IPS-11a (cell line): ENCODE measurements at regions not wholly inside any gene's neighbourhood (a gene's known extent, or its start where the extent isn't known, plus 50 kb on each side); places are given as distances from the start of the nearest gene placed in this dataset.

Experiments used
- H3K4me3 ChIP-seq: one replicate; pipeline ENCODE4 v1.5.1; 2013; ENCODE audit warnings: low read depth, low read length, control low read depth

GRCh38 chr6:170100046-170100445, 190.8 kb downstream of the DLL1 start:
- no peak overlapping the region for H3K4me3 ChIP-seq

- no peak overlapping the region for H3K4me3 ChIP-seq
Observed at GRCh38 chr6:170099387-170099786, 191.5 kb downstream of the DLL1 start.

- no peak overlapping the region for H3K4me3 ChIP-seq
Observed at GRCh38 chr6:170098428-170099170, 192.3 kb downstream of the DLL1 start.

- no peak overlapping the region for H3K4me3 ChIP-seq
Observed at GRCh38 chr6:170097505-170098427, 193.1 kb downstream of the DLL1 start.

DNA sequence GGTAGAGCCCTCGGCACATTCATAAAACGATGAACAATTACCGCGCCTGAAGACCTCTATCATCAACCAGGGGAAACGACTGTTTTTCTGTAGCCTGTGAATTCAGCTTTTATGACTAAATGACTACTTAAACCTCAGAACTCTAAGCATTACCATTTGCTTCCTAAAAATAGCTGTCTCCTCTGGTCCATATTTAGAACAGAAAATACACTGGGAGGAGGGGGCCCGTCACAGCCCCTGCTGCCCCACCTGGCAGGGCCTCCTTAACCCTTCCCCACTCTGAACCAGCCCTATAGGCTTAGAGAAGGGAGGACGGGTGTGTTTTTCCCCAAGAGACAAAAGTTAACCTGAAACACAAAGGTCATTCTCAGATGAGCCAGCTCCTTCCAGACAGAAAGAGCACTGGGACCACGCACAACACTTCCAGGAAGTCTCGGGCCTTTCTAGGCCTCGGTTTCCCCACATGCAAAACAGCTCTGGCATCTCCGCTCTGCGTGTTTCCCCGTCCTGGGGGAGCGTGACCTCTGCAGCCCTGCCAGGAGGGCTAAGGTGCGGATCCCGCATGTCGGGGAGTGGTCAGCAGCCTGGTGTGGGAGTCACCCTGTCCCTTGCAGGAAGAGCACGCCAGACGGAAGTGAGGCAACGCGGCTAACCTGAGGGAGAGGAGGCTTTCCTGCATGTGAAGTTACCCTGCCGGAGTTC, 193.9 kb downstream of the DLL1 start:
- no peak overlapping the region for H3K4me3 ChIP-seq

GRCh38 chr6:170096191-170096802, 194.6 kb downstream of the DLL1 start:
- H3K4me3 ChIP-seq = no peak overlapping the region

DNA sequence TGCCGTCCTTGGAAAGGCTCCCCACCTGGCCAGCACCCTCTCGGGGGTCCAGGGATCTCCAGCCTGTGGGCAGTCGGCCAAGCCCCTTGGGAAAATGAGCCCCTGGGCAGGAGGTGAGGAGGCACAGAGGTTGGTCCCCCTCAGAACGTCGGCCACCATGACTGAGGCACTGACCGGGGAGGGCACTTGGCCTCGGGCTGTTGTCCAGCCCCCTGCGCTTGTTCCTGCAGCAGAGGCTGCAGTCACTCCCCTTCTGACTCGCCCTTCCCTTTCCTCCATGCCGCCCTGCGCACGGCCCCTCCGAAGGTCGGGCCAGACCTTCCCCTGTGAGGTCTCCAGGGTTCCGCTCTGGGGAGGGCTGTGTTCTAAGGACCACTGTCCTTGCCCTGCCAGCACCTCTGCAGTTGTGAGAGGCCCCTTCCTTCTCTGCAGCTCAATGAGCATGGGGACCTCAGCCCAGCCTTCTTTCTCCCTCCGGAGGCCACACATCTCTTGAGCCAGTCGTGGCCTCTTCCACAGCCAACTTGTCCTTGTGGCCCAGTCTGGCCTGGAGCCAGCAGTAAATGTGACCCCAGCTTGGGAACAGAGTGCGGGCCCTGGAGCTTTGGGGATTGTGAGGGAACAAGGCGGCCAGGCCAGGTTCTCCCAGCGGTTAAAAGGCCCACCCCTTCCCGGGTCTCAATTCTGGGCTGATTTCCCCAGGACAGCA, 195.5 kb downstream of the DLL1 start:
- no peak overlapping the region for H3K4me3 ChIP-seq

DNA sequence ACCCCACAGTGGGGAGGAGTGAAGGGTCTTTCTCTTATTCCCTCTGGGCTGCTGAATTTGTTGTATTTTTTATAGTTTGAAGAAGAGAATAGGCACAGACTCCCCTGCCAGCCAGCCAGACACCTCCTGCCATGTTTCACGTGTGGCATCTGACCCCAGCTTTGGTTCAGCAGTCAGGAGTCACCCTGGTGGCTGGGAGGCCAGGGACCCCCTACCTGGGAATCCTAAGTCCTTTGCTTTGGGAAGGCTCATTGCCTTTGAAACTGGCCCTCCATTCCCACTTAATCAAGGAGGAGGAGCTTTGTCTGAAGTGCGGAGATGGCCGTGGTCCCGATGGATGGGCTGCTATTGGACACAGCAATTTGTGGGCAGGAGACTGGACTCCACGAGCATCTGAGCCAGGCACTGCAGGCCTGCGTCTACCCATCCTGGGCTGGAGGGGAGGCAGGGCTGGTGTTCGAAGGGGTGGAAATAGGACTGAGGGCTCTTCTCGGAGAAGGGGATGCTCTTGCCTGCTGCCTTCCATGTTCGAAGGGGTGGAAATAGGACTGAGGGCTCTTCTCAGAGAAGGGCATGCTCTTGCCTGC, 196.1 kb downstream of the DLL1 start:
- H3K4me3 ChIP-seq = no peak overlapping the region

- no peak overlapping the region for H3K4me3 ChIP-seq
Observed at GRCh38 chr6:170093658-170094596, 197.0 kb downstream of the DLL1 start.

- H3K4me3 ChIP-seq = no peak overlapping the region
Observed at GRCh38 chr6:170093276-170093657, 197.6 kb downstream of the DLL1 start.

GRCh38 chr6:170092826-170093225, 198.1 kb downstream of the DLL1 start:
- H3K4me3 ChIP-seq = no peak overlapping the region

GRCh38 chr6:170091639-170092579, 199.0 kb downstream of the DLL1 start:
- H3K4me3 ChIP-seq = no peak overlapping the region

DNA sequence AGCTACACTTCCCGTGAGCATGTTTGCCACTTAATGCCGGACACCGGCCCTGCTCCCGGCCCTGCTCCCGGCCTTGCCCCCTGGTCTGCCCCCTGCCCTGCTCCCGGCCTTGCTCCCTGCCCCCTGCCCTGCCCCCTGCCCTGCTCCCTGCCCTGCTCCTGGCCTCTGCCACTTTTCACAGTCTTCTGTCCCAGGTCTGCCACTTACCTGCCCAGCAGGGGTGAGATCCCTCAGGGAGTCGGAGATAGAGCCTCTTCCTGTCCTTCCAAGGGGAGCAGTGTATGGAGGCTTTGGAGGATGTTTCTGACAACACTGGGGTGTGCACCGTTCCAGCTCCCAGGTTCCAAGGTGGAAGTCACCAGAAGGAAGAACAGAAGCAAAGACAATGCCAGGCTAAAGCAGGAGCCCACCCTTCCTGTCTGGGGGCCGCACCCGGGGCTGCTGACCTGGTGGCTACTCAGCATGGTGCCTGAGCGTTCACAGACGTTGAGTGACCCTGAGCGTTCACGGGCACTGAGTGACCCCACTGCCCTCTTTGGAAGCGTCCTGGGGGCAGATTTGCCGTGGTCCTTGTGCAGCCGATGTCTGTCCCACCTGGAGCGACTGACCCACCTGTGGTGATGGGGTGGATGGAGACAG, 199.8 kb downstream of the DLL1 start:
- no peak overlapping the region for H3K4me3 ChIP-seq

GRCh38 chr6:170090561-170090960, 200.3 kb downstream of the DLL1 start:
- no peak overlapping the region for H3K4me3 ChIP-seq

- H3K4me3 ChIP-seq = no peak overlapping the region
Observed at GRCh38 chr6:170089963-170090362, 200.9 kb downstream of the DLL1 start.

GRCh38 chr6:170088582-170088955, 202.3 kb downstream of the DLL1 start:
- H3K4me3 ChIP-seq = no peak overlapping the region

- H3K4me3 ChIP-seq = no peak overlapping the region
Observed at GRCh38 chr6:170087941-170088581, 202.8 kb downstream of the DLL1 start.
